WTC11 (cell line): ENCODE measurements at regions not wholly inside any gene's neighbourhood (a gene's known extent, or its start where the extent isn't known, plus 50 kb on each side); places are given as distances from the start of the nearest gene placed in this dataset.

Experiments
- ATAC-seq: fragments of 200-7000 bp; cut with Tn5 transposase; 2 replicates; pipeline ENCODE4 v1.10.0; 2021; ENCODE audit warnings: mild to moderate bottlenecking, moderate library complexity
- CTCF ChIA-PET: fragments of 300-600 bp; sonication (Branson Sonifier 250); formaldehyde crosslinking; loops from one replicate; lab custom pipeline; 2021; ENCODE audit warnings: antibody characterized with exemption; lab: Charles Lee
- POLR2A ChIA-PET: fragments of 350-600 bp; sonication (Branson Sonifier 250); formaldehyde crosslinking; loops from one replicate; lab custom pipeline; 2021; ENCODE audit warnings: antibody characterized with exemption; lab: Charles Lee
- DNase-seq: peaks from one replicate; pipeline ENCODE4 v3.0.0; 2021; ENCODE audit warnings: low spot score
- H3K27ac Mint-ChIP-seq: 2 replicates; pipeline ENCODE4 v1.8.0; 2021; ENCODE audit warnings: mixed read lengths
- H3K27me3 Mint-ChIP-seq: 2 replicates; pipeline ENCODE4 v1.8.0; 2021; ENCODE audit warnings: low read depth, mild to moderate bottlenecking, moderate library complexity, mixed read lengths
- H3K36me3 Mint-ChIP-seq: 2 replicates; pipeline ENCODE4 v1.8.0; 2021; ENCODE audit warnings: mixed read lengths
- H3K4me1 Mint-ChIP-seq: 2 replicates; pipeline ENCODE4 v1.8.0; 2022; ENCODE audit warnings: mixed read lengths
- H3K4me3 Mint-ChIP-seq: 2 replicates; pipeline ENCODE4 v1.8.0; 2021; ENCODE audit warnings: mild to moderate bottlenecking, moderate library complexity, mixed read lengths
- H3K9me3 Mint-ChIP-seq: 2 replicates; pipeline ENCODE4 v1.8.0; 2021; ENCODE audit warnings: mixed read lengths
- CREB1 ChIP-seq: sonication (generic); formaldehyde crosslinking; IDR thresholded peaks from 2 replicates; pipeline ENCODE4 v1.8.0; 2023; ENCODE audit warnings: mild to moderate bottlenecking, missing genetic modification reagents
- ETV6 ChIP-seq: sonication (generic); formaldehyde crosslinking; IDR thresholded peaks from 2 replicates; pipeline ENCODE4 v1.8.1; 2022; ENCODE audit warnings: mild to moderate bottlenecking, missing genetic modification reagents
- FOXJ3 ChIP-seq: sonication (generic); formaldehyde crosslinking; IDR thresholded peaks from 2 replicates; pipeline ENCODE4 v1.9.0; 2021; ENCODE audit warnings: missing genetic modification reagents, mild to moderate bottlenecking, borderline replicate concordance
- GABPB1 ChIP-seq: sonication (generic); formaldehyde crosslinking; IDR thresholded peaks from 2 replicates; pipeline ENCODE4 v1.8.1; 2023; ENCODE audit warnings: mild to moderate bottlenecking, missing genetic modification reagents
- MLX ChIP-seq: sonication (generic); formaldehyde crosslinking; IDR thresholded peaks from 2 replicates; pipeline ENCODE4 v1.8.1; 2023; ENCODE audit warnings: mild to moderate bottlenecking, missing genetic modification reagents, moderate library complexity
- NFATC4 ChIP-seq: fragments of 250-450 bp; sonication (Bioruptor Pico); IDR thresholded peaks from 2 replicates; pipeline ENCODE4 v1.9.0; 2021; ENCODE audit warnings: mild to moderate bottlenecking
- NFYB ChIP-seq: sonication (generic); formaldehyde crosslinking; conservative IDR thresholded peaks from 2 replicates; pipeline ENCODE4 v1.8.0; 2022; ENCODE audit warnings: low read depth, missing genetic modification reagents
- NR3C1 ChIP-seq: sonication (generic); formaldehyde crosslinking; conservative IDR thresholded peaks from 2 replicates; pipeline ENCODE4 v1.8.1; 2023; ENCODE audit warnings: low read depth, mild to moderate bottlenecking, missing genetic modification reagents
- OVOL2 ChIP-seq: fragments of 250-450 bp; sonication (Bioruptor Pico); IDR thresholded peaks from 2 replicates; pipeline ENCODE4 v1.9.0; 2021; ENCODE audit warnings: mild to moderate bottlenecking, borderline replicate concordance
- PRRX2 ChIP-seq: fragments of 250-450 bp; sonication (Bioruptor Pico); IDR thresholded peaks from 2 replicates; pipeline ENCODE4 v1.8.0; 2021; ENCODE audit warnings: mild to moderate bottlenecking
- RELA ChIP-seq: sonication (generic); formaldehyde crosslinking; IDR thresholded peaks from 2 replicates; pipeline ENCODE4 v1.8.1; 2022; ENCODE audit warnings: missing genetic modification reagents, mild to moderate bottlenecking, borderline replicate concordance
- SMAD4 ChIP-seq: sonication (generic); formaldehyde crosslinking; IDR thresholded peaks from 2 replicates; pipeline ENCODE4 v1.8.0; 2022; ENCODE audit warnings: mild to moderate bottlenecking, missing genetic modification reagents
- ZMAT4 ChIP-seq: fragments of 250-450 bp; sonication (Bioruptor Pico); IDR thresholded peaks from 2 replicates; pipeline ENCODE4 v1.9.0; 2021; ENCODE audit warnings: mild to moderate bottlenecking
- ZNF281 ChIP-seq: sonication (generic); formaldehyde crosslinking; IDR thresholded peaks from 2 replicates; pipeline ENCODE4 v1.8.0; 2023; ENCODE audit warnings: mild to moderate bottlenecking, missing genetic modification reagents
- ZNF425 ChIP-seq: fragments of 250-450 bp; sonication (Bioruptor Pico); conservative IDR thresholded peaks from 2 replicates; pipeline ENCODE4 v1.9.0; 2021; ENCODE audit warnings: mild to moderate bottlenecking
- TF ChIP-seq, protein P1 (sequence below): fragments of 250-450 bp; sonication (Bioruptor Pico); IDR thresholded peaks from 2 replicates; pipeline ENCODE4 v1.9.0; 2021; ENCODE audit warnings: moderate library complexity, mild to moderate bottlenecking, inconsistent platforms, borderline replicate concordance
- TF ChIP-seq, protein P2 (sequence below): sonication (generic); formaldehyde crosslinking; IDR thresholded peaks from 2 replicates; pipeline ENCODE4 v1.8.0; 2022; ENCODE audit warnings: mild to moderate bottlenecking, missing genetic modification reagents
- TF ChIP-seq, protein P3 (sequence below): sonication (generic); formaldehyde crosslinking; conservative IDR thresholded peaks from 2 replicates; pipeline ENCODE4 v1.8.1; 2023; ENCODE audit warnings: mild to moderate bottlenecking, low read depth, missing genetic modification reagents, moderate library complexity
- TF ChIP-seq, protein P4 (sequence below): sonication (generic); formaldehyde crosslinking; IDR thresholded peaks from 2 replicates; pipeline ENCODE4 v1.8.0; 2022; ENCODE audit warnings: mild to moderate bottlenecking, missing genetic modification reagents

- H3K27me3 Mint-ChIP-seq = no peaks in the 10 kb centered on the region
- CTCF ChIA-PET = no interaction called here
- no peaks in the 10 kb centered on the region for H3K9me3 Mint-ChIP-seq
- POLR2A ChIA-PET = no interaction called here
- no peak for DNase-seq
- no peaks in the 10 kb centered on the region for H3K36me3 Mint-ChIP-seq
- H3K4me1 Mint-ChIP-seq = peaks cover 29% of the 10 kb centered on the region
- H3K27ac Mint-ChIP-seq = no peak overlapping the region
- no peak for ATAC-seq
- TF ChIP-seq NFATC4 (CRISPR knock-in tag) = no peak
- no peak for TF ChIP-seq GABPB1 (CRISPR knock-in tag)
- no peak for TF ChIP-seq OVOL2 (CRISPR knock-in tag)
- TF ChIP-seq PRRX2 = no peak
- no peak for TF ChIP-seq CREB1
- no peak for TF ChIP-seq ZNF281 (CRISPR knock-in tag)
- no peak for TF ChIP-seq MLX (CRISPR knock-in tag)
- no peak for TF ChIP-seq FOXJ3
- no peak for TF ChIP-seq NR3C1 (CRISPR knock-in tag)
- H3K4me3 Mint-ChIP-seq = no peak overlapping the region
Measured at GRCh38 chr6:90720404-90720803, 133.5 kb upstream of the MAP3K7 start.

DNA sequence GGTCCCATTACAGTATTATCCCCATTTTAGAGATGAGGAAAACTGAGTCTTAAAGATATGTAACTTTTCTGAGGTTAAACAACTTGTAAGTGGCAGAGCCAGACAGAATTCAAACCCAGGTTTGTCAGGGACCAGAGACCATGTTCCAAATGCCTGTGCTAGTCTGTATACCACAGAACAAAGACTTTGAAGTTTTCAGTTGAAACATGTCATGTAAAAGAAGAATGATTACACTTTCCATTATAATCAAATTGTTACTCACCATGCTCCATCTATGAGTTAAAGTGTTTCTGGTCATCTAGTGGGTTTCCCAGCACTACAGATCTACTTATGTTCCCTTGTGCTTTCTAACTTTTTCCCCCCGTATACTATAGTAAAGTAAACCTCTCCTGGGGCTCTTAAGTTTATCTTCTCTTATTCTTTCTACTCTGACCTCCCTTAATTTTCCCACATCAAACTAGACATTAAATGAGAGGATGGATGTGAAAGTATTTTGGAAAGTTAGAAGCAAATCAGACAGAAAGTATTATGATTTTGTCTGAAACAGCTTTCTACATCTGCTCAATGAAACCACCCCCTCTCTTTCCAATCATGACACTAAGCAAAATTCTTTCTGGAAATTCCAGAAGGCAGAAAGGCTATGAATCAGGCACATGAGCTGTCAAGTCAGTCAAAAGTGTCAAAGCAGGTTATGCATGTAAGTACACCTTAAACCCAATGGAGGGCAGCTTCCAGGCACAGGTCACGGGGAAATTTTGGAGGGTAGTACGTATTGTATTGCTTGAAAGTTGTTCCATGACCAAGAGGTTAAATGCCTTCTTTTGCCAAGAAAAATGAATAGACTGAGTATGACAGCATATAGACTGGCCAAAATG lies 132.7 kb upstream of the MAP3K7 start:
- Mint-ChIP-seq H3K27ac (no peak overlapping the region), H3K4me3 (no peak overlapping the region), H3K27me3 (no peaks in the 10 kb centered on the region), H3K9me3 (no peaks in the 10 kb centered on the region), H3K36me3 (no peaks in the 10 kb centered on the region), H3K4me1 (peaks cover 29% of the 10 kb centered on the region)
- CTCF ChIA-PET = no interaction called here
- ATAC-seq (no peak), DNase-seq (no peak)
- POLR2A ChIA-PET = no interaction called here
- TF ChIP-seq NFYB (CRISPR knock-in tag) (no peak), ETV6 (CRISPR knock-in tag) (no peak), ZNF425 (CRISPR knock-in tag) (no peak), ZMAT4 (no peak), ZNF281 (CRISPR knock-in tag) (no peak), RELA (CRISPR knock-in tag) (no peak), SMAD4 (CRISPR knock-in tag) (no peak)
- TF ChIP-seq, protein P1, sequence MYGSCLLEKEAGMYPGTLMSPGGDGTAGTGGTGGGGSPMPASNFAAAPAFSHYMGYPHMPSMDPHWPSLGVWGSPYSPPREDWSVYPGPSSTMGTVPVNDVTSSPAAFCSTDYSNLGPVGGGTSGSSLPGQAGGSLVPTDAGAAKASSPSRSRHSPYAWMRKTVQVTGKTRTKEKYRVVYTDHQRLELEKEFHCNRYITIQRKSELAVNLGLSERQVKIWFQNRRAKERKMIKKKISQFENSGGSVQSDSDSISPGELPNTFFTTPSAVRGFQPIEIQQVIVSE = no peak
- TF ChIP-seq, protein P2, sequence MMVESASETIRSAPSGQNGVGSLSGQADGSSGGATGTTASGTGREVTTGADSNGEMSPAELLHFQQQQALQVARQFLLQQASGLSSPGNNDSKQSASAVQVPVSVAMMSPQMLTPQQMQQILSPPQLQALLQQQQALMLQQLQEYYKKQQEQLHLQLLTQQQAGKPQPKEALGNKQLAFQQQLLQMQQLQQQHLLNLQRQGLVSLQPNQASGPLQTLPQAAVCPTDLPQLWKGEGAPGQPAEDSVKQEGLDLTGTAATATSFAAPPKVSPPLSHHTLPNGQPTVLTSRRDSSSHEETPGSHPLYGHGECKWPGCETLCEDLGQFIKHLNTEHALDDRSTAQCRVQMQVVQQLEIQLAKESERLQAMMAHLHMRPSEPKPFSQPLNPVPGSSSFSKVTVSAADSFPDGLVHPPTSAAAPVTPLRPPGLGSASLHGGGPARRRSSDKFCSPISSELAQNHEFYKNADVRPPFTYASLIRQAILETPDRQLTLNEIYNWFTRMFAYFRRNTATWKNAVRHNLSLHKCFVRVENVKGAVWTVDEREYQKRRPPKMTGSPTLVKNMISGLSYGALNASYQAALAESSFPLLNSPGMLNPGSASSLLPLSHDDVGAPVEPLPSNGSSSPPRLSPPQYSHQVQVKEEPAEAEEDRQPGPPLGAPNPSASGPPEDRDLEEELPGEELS = no peak
- TF ChIP-seq, protein P3, sequence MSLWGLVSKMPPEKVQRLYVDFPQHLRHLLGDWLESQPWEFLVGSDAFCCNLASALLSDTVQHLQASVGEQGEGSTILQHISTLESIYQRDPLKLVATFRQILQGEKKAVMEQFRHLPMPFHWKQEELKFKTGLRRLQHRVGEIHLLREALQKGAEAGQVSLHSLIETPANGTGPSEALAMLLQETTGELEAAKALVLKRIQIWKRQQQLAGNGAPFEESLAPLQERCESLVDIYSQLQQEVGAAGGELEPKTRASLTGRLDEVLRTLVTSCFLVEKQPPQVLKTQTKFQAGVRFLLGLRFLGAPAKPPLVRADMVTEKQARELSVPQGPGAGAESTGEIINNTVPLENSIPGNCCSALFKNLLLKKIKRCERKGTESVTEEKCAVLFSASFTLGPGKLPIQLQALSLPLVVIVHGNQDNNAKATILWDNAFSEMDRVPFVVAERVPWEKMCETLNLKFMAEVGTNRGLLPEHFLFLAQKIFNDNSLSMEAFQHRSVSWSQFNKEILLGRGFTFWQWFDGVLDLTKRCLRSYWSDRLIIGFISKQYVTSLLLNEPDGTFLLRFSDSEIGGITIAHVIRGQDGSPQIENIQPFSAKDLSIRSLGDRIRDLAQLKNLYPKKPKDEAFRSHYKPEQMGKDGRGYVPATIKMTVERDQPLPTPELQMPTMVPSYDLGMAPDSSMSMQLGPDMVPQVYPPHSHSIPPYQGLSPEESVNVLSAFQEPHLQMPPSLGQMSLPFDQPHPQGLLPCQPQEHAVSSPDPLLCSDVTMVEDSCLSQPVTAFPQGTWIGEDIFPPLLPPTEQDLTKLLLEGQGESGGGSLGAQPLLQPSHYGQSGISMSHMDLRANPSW (CRISPR knock-in tag) = no peak
- TF ChIP-seq, protein P4, sequence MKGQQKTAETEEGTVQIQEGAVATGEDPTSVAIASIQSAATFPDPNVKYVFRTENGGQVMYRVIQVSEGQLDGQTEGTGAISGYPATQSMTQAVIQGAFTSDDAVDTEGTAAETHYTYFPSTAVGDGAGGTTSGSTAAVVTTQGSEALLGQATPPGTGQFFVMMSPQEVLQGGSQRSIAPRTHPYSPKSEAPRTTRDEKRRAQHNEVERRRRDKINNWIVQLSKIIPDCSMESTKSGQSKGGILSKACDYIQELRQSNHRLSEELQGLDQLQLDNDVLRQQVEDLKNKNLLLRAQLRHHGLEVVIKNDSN (CRISPR knock-in tag) = no peak
